SU-DHL-6 (cell line): ENCODE measurements at regions not wholly inside any gene's neighbourhood (a gene's known extent, or its start where the extent isn't known, plus 50 kb on each side); places are given as distances from the start of the nearest gene placed in this dataset.

Experiments used
- EZH2phosphoT487 ChIP-seq: fragments of 200-600 bp; sonication (generic), shearing (Covaris generic); conservative IDR thresholded peaks from 2 replicates; pipeline ENCODE4 v1.6.1; 2018; ENCODE audit warnings: mild to moderate bottlenecking, antibody characterized with exemption, low read length, moderate library complexity, mixed read lengths
- TF ChIP-seq, protein P1 (sequence below): fragments of 200-600 bp; sonication (generic); IDR thresholded peaks from one replicate; pipeline ENCODE4 v1.5.1; 2017; ENCODE audit warnings: antibody characterized with exemption, mild to moderate bottlenecking, low read length, moderate library complexity; ENCODE audit not compliant: insufficient read depth, poor library complexity, severe bottlenecking

DNA sequence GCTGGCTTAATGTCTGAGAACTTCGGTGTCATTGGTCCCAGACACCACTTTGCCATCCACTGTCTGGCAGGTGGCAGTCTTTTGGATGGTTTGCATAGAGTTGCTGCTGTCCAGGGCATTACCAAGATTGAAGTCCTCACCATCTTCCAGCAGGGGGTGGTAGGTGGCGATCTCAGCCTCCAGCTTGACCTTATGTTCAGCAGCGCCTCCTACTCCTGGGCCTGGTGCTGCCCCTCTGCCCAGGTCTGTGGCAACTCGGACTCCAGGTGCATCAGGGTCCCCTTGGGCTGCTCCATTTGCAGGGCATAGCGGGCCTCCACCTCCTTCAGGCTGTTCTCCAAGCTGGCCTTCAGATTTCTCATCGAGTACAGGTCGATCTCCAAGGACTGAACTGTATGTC lies 573.3 kb upstream of the NCAM2 start:
- TF ChIP-seq, protein P1, sequence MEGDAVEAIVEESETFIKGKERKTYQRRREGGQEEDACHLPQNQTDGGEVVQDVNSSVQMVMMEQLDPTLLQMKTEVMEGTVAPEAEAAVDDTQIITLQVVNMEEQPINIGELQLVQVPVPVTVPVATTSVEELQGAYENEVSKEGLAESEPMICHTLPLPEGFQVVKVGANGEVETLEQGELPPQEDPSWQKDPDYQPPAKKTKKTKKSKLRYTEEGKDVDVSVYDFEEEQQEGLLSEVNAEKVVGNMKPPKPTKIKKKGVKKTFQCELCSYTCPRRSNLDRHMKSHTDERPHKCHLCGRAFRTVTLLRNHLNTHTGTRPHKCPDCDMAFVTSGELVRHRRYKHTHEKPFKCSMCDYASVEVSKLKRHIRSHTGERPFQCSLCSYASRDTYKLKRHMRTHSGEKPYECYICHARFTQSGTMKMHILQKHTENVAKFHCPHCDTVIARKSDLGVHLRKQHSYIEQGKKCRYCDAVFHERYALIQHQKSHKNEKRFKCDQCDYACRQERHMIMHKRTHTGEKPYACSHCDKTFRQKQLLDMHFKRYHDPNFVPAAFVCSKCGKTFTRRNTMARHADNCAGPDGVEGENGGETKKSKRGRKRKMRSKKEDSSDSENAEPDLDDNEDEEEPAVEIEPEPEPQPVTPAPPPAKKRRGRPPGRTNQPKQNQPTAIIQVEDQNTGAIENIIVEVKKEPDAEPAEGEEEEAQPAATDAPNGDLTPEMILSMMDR = no peak
- no peak for TF ChIP-seq EZH2phosphoT487
